Esophagus muscularis mucosa (tissue), 4 donors: ENCODE measurements at regions not wholly inside any gene's neighbourhood (a gene's known extent, or its start where the extent isn't known, plus 50 kb on each side); places are given as distances from the start of the nearest gene placed in this dataset.

ENCODE experiments used
- DNase-seq: peaks from one replicate; pipeline ENCODE4 v3.0.0-alpha.2; 2017; ENCODE audit errors: extremely low spot score
- H3K27ac ChIP-seq, 4 donors: fragments of 200-600 bp; sonication (generic); replicated peaks in 1 of 4; 1 replicate in 3 of 4; 2 replicates in 1 of 4; pipeline ENCODE4 v1.5.1; 2016 to 2019; ENCODE audit warnings: mild to moderate bottlenecking in 1 of 4
- H3K27me3 ChIP-seq, 4 donors: fragments of 200-600 bp; sonication (generic); one replicate each; pipeline versions ENCODE4 v1.5.1 to v1.6.0; 2016 to 2019
- H3K36me3 ChIP-seq, 4 donors: fragments of 200-600 bp; sonication (generic); one replicate each; pipeline ENCODE4 v1.5.1; 2016 to 2019
- H3K4me1 ChIP-seq, 4 donors: fragments of 200-600 bp; sonication (generic); one replicate each; pipeline ENCODE4 v1.5.1; 2016 to 2019
- H3K4me3 ChIP-seq, 4 donors: fragments of 200-600 bp; sonication (generic); 1 replicate in 2 of 4; 2 replicates in 2 of 4; pipeline ENCODE4 v1.5.1; 2016 to 2019; ENCODE audit warnings: mild to moderate bottlenecking in 4 of 4, moderate library complexity in 1 of 4
- H3K9me3 ChIP-seq, 4 donors: fragments of 200-600 bp; sonication (generic); 1 replicate in 3 of 4; 2 replicates in 1 of 4; pipeline ENCODE4 v1.5.1; 2016 to 2019
- EP300 ChIP-seq: sonication (generic); formaldehyde crosslinking; IDR thresholded peaks from one replicate; pipeline ENCODE4 v1.6.1; 2017; ENCODE audit warnings: antibody characterized with exemption
- POLR2A ChIP-seq: fragments of 450-650 bp; IDR thresholded peaks from one replicate; pipeline ENCODE4 v1.6.1; 2017; ENCODE audit warnings: antibody characterized with exemption, moderate library complexity, mild to moderate bottlenecking, low read depth
- POLR2AphosphoS5 ChIP-seq, 2 donors: sonication (generic); formaldehyde crosslinking; IDR thresholded peaks; one replicate each; pipeline ENCODE4 v1.6.1; 2017; ENCODE audit warnings: antibody characterized with exemption in 2 of 2
- WGBS: methylation state at CpG from one replicate; pipeline ENCODE4 v1.1.5; 2018; 5-methylcytosine and 5-hydroxymethylcytosine counted together
- intact Hi-C: fragments of 100-400 bp; cut with DNase I; formaldehyde crosslinking; loops from one replicate; pipeline ENCODE4 v1.15.1; 2023
- TF ChIP-seq, protein P1 (sequence below), 3 experiments: fragments of 200-600 bp in 2 of 3; fragments of 450-650 bp in 1 of 3; sonication (generic) in 2 of 3; IDR thresholded peaks; one replicate each; pipeline ENCODE4 v1.5.1; 2017 to 2019; ENCODE audit warnings: antibody characterized with exemption in 3 of 3, mild to moderate bottlenecking in 2 of 3, moderate library complexity in 1 of 3

DNA sequence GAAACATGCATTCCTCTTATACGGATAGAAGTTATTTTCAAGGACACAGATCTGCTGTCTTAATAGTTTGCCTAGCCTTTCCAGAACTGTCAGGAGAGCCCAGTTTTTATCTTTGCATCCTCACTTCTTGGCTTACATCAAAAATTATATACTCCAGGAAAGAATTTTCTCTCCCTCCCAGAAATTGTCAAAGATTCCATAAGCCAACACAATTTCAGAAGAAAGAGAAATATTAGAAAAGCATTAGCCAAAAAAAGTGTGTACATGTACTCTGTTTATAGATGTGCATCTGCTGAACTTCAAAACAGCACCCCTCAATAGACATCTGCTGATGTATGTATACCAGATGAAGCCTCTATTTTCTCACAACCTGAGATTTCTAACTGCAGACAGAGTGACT lies 210.4 kb downstream of the METTL4 start:
- Histone ChIP-seq H3K4me1 (no peaks in the 10 kb centered on the region), H3K27me3 (no peaks in the 10 kb centered on the region), H3K4me3 (no peak overlapping the region), H3K27ac (no peak overlapping the region), H3K9me3 (no peaks in the 10 kb centered on the region), H3K36me3 (no peaks in the 10 kb centered on the region)
- no peak for DNase-seq
- TF ChIP-seq EP300 (no peak), POLR2AphosphoS5 (IDR thresholded peaks at IDR 0.05) (no peak), POLR2A (no peak)
- TF ChIP-seq, protein P1, sequence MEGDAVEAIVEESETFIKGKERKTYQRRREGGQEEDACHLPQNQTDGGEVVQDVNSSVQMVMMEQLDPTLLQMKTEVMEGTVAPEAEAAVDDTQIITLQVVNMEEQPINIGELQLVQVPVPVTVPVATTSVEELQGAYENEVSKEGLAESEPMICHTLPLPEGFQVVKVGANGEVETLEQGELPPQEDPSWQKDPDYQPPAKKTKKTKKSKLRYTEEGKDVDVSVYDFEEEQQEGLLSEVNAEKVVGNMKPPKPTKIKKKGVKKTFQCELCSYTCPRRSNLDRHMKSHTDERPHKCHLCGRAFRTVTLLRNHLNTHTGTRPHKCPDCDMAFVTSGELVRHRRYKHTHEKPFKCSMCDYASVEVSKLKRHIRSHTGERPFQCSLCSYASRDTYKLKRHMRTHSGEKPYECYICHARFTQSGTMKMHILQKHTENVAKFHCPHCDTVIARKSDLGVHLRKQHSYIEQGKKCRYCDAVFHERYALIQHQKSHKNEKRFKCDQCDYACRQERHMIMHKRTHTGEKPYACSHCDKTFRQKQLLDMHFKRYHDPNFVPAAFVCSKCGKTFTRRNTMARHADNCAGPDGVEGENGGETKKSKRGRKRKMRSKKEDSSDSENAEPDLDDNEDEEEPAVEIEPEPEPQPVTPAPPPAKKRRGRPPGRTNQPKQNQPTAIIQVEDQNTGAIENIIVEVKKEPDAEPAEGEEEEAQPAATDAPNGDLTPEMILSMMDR (IDR thresholded peaks at IDR 0.05) = no peak
- intact Hi-C loops = no loop called here
- 44% methylated on average over 1 of the region's 1 CpG for WGBS

DNA sequence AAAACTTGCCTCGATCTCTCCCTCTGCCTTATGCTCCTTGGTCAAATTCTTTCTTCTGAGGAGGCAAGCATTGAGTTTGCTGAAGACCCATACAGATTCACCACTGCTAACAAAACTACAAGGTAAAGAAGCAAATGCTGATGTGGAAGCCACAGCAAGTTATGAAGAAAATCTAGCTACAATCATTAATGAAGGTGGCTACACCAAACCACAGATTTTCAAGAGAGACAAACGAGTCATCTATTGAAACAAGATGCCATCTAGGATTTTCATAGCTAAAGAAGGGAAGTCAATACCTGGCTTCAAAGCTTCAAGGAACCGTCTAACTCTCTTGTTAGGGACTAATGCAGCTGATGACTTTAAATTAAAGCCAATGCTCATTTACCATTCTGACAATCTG lies 203.2 kb downstream of the METTL4 start:
- no peaks in the 10 kb centered on the region for H3K27me3 ChIP-seq
- no peak for TF ChIP-seq POLR2AphosphoS5 (IDR thresholded peaks at IDR 0.05)
- TF ChIP-seq, protein P1 (IDR thresholded peaks at IDR 0.05) = no peak
- TF ChIP-seq POLR2A = no peak
- no peak for TF ChIP-seq EP300
- H3K4me1 ChIP-seq = no peaks in the 10 kb centered on the region
- H3K4me3 ChIP-seq = no peak overlapping the region
- no peak for DNase-seq
- intact Hi-C loops = no loop called here
- H3K9me3 ChIP-seq = no peaks in the 10 kb centered on the region
- H3K36me3 ChIP-seq = no peaks in the 10 kb centered on the region
- H3K27ac ChIP-seq = no peak overlapping the region
- 82% methylated on average over 3 of the region's 3 CpGs for WGBS

DNA sequence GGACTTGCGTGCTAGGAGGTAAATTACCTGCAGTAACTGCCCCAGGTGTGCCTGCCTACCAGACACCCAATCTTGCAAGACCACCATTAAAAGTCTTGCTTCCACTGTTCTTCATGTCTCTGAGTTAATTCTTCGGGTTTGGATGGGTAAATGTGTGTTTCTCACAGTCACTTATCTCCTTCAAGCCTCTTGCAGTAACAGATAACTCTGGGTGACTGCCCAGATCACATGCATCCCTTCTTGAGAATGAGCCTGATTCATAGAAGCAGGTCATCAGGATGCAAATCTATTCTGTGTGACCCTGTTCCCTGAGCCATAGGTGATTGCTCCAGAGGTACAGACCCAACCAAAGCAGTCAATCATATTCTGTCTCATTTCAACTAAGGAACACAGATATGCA lies 194.6 kb downstream of the METTL4 start:
- H3K4me1 ChIP-seq = no peaks in the 10 kb centered on the region
- H3K27ac ChIP-seq = no peak overlapping the region
- intact Hi-C loops = no loop called here
- H3K4me3 ChIP-seq = no peak overlapping the region
- DNase-seq = no peak
- H3K27me3 ChIP-seq = no peaks in the 10 kb centered on the region
- no peaks in the 10 kb centered on the region for H3K9me3 ChIP-seq
- WGBS = 84% methylated on average over 2 of the region's 2 CpGs
- H3K36me3 ChIP-seq = no peaks in the 10 kb centered on the region
- no peak for TF ChIP-seq EP300
- no peak for TF ChIP-seq POLR2AphosphoS5 (IDR thresholded peaks at IDR 0.05)
- TF ChIP-seq, protein P1 (IDR thresholded peaks at IDR 0.05) = no peak

DNA sequence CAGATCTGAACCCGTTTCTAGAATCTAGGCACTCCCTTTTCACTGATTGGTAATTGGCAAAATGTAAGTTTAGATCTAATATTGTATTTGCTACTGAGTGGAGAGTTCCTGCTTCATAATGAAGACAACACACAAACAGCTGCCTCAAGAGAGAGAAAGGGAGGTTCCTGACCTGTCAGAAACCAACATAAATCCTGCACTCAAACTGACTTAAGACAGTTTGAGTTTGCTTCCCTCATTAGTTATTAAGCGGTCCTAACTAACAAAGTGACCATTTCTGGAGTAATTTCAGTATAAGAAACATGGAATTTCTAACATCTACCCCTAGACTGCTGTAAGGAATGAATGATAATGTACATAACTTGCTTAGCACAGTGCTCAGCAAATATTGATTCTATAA lies 191.2 kb downstream of the METTL4 start:
- no peak overlapping the region for H3K4me3 ChIP-seq
- WGBS = 81% methylated on average over 2 of the region's 2 CpGs
- no peaks in the 10 kb centered on the region for H3K4me1 ChIP-seq
- intact Hi-C loops = no loop called here
- no peak for TF ChIP-seq EP300
- TF ChIP-seq POLR2AphosphoS5 (IDR thresholded peaks at IDR 0.05) = no peak
- no peak for TF ChIP-seq POLR2A
- TF ChIP-seq, protein P1 (IDR thresholded peaks at IDR 0.05) = no peak
- no peaks in the 10 kb centered on the region for H3K36me3 ChIP-seq
- DNase-seq = no peak
- H3K27me3 ChIP-seq = no peaks in the 10 kb centered on the region
- H3K9me3 ChIP-seq = no peaks in the 10 kb centered on the region
- H3K27ac ChIP-seq = no peak overlapping the region

DNA sequence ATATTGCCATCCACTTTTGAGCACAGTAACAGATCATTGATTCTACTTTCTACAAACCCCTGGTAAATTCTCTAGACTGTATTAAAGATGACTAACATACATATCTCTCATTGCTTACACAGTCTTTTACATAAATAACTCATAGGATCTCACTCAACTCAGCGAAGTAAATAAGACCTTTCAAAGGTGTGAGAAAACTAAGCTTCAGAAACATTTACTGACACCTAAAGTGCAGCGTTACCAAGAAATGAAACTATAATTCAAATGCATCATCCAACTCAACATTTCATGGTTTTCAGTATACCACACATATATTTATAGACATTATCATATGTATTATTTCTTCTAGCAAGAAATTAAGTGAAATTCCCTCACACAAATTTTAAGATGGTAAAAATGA lies 189.8 kb downstream of the METTL4 start:
- H3K4me1 ChIP-seq = no peaks in the 10 kb centered on the region
- intact Hi-C loops = no loop called here
- H3K9me3 ChIP-seq = peaks cover 0 to 2% (median 0%) of the 10 kb centered on the region in 4 donors
- TF ChIP-seq, protein P1 (IDR thresholded peaks at IDR 0.05) = no peak
- TF ChIP-seq POLR2AphosphoS5 (IDR thresholded peaks at IDR 0.05) (no peak), EP300 (no peak), POLR2A (no peak)
- H3K36me3 ChIP-seq = no peaks in the 10 kb centered on the region
- 80% methylated on average over 2 of the region's 2 CpGs for WGBS
- H3K27me3 ChIP-seq = no peaks in the 10 kb centered on the region
- H3K4me3 ChIP-seq = no peak overlapping the region
- no peak overlapping the region for H3K27ac ChIP-seq
- DNase-seq = no peak
